DMS153 (cell line): ENCODE measurements at regions not wholly inside any gene's neighbourhood (a gene's known extent, or its start where the extent isn't known, plus 50 kb on each side); places are given as distances from the start of the nearest gene placed in this dataset.

Source experiments
- DNase-seq: peaks from one replicate; lab custom pipeline; 2025; lab: John Stamatoyannopoulos, UW

GRCh38 chr5:109468737-109469420 lies 59.1 kb upstream of the PJA2 start:
- DNase-seq, result peak; percentile 82

- DNase-seq, result peak; percentile 6
These were observed 58.5 kb upstream of the PJA2 start for GRCh38 chr5:109468288-109468676.

GRCh38 chr5:109467058-109467457 lies 57.3 kb upstream of the PJA2 start:
- no peak for DNase-seq
